ENCODE measurements at regions not wholly inside any gene's neighbourhood (a gene's known extent, or its start where the extent isn't known, plus 50 kb on each side); places are given as distances from the start of the nearest gene placed in this dataset.

GRCh38 chr18:45227001-45227742 lies 388.1 kb upstream of the SLC14A2 start:
- H3K27me3 ChIP-seq (ENCODE audit: control insufficient read depth in 1 of 2, insufficient read depth in 2 of 2, low read length in 1 of 2), result no peaks in the 10 kb centered on the region
- no peaks in the 10 kb centered on the region for H3K36me3 ChIP-seq (ENCODE audit: control insufficient read depth in 1 of 2, insufficient read depth in 2 of 2, low read length in 1 of 2)
- WGBS, 2 donors, result 95 to 97% methylated on average over 1 of the region's 1 CpG
- intact Hi-C loops (cut with DNase I), result no loop called here
- no peak overlapping the region for H3K4me3 ChIP-seq (ENCODE audit: low read length in 2 of 2)
- no peak for DNase-seq
- no peak for ATAC-seq (ENCODE audit: low FRiP score)
- H3K27ac ChIP-seq (ENCODE audit: low read depth in 1 of 2, low read length in 2 of 2), result no peak overlapping the region
- peaks cover 1% of the 10 kb centered on the region for H3K9me3 ChIP-seq (ENCODE audit: control insufficient read depth, low read length)
- H3K4me1 ChIP-seq (ENCODE audit: control insufficient read depth in 1 of 2, insufficient read depth in 2 of 2, low read length in 2 of 2), result no peaks in the 10 kb centered on the region

GRCh38 chr18:45228796-45229388 lies 386.4 kb upstream of the SLC14A2 start:
- no peak for ATAC-seq (ENCODE audit: low FRiP score)
- no peaks in the 10 kb centered on the region for H3K27me3 ChIP-seq (ENCODE audit: control insufficient read depth in 1 of 2, insufficient read depth in 2 of 2, low read length in 1 of 2)
- H3K4me3 ChIP-seq (ENCODE audit: low read length in 2 of 2), result no peak overlapping the region
- peaks cover 1% of the 10 kb centered on the region for H3K9me3 ChIP-seq (ENCODE audit: control insufficient read depth, low read length)
- H3K27ac ChIP-seq (ENCODE audit: low read depth in 1 of 2, low read length in 2 of 2), result no peak overlapping the region
- no peaks in the 10 kb centered on the region for H3K4me1 ChIP-seq (ENCODE audit: control insufficient read depth in 1 of 2, insufficient read depth in 2 of 2, low read length in 2 of 2)
- intact Hi-C loops (cut with DNase I), result no loop called here
- WGBS, 2 donors, result 75 to 79% methylated on average over 7 of the region's 7 CpGs
- no peaks in the 10 kb centered on the region for H3K36me3 ChIP-seq (ENCODE audit: control insufficient read depth in 1 of 2, insufficient read depth in 2 of 2, low read length in 1 of 2)
- no peak for DNase-seq

GRCh38 chr18:45231617-45232016 lies 383.7 kb upstream of the SLC14A2 start:
- Histone ChIP-seq H3K4me1 (ENCODE audit: control insufficient read depth in 1 of 2, insufficient read depth in 2 of 2, low read length in 2 of 2) (no peaks in the 10 kb centered on the region), H3K27ac (ENCODE audit: low read depth in 1 of 2, low read length in 2 of 2) (no peak overlapping the region), H3K9me3 (ENCODE audit: control insufficient read depth, low read length) (peaks cover 1% of the 10 kb centered on the region), H3K27me3 (ENCODE audit: control insufficient read depth in 1 of 2, insufficient read depth in 2 of 2, low read length in 1 of 2) (no peaks in the 10 kb centered on the region), H3K36me3 (ENCODE audit: control insufficient read depth in 1 of 2, insufficient read depth in 2 of 2, low read length in 1 of 2) (no peaks in the 10 kb centered on the region), H3K4me3 (ENCODE audit: low read length in 2 of 2) (no peak overlapping the region)
- intact Hi-C loops (cut with DNase I), result no loop called here
- 91 to 93% methylated on average over 1 of the region's 1 CpG for WGBS, 2 donors
- no peak for ATAC-seq (ENCODE audit: low FRiP score)
- no peak for DNase-seq

- no peak for DNase-seq
- intact Hi-C loops (cut with DNase I), result no loop called here
- WGBS, 2 donors, result 83 to 85% methylated on average over 2 of the region's 2 CpGs
Measured at GRCh38 chr18:45232061-45232460, 383.2 kb upstream of the SLC14A2 start.

GRCh38 chr18:45236676-45237075 lies 378.6 kb upstream of the SLC14A2 start:
- Histone ChIP-seq H3K4me1 (ENCODE audit: control insufficient read depth in 1 of 2, insufficient read depth in 2 of 2, low read length in 2 of 2) (no peaks in the 10 kb centered on the region), H3K4me3 (ENCODE audit: low read length in 2 of 2) (no peak overlapping the region), H3K27ac (ENCODE audit: low read depth in 1 of 2, low read length in 2 of 2) (no peak overlapping the region), H3K27me3 (ENCODE audit: control insufficient read depth in 1 of 2, insufficient read depth in 2 of 2, low read length in 1 of 2) (no peaks in the 10 kb centered on the region), H3K9me3 (ENCODE audit: control insufficient read depth, low read length) (no peaks in the 10 kb centered on the region), H3K36me3 (ENCODE audit: control insufficient read depth in 1 of 2, insufficient read depth in 2 of 2, low read length in 1 of 2) (no peaks in the 10 kb centered on the region)
- DNase-seq, result no peak
- intact Hi-C loops (cut with DNase I), result no loop called here
- WGBS, 2 donors, result 34 to 50% methylated on average over 1 of the region's 1 CpG
- no peak for ATAC-seq (ENCODE audit: low FRiP score)

More at GRCh38 chr18:45232061-45232460, 383.2 kb upstream of the SLC14A2 start:
- H3K4me1 ChIP-seq (ENCODE audit: control insufficient read depth in 1 of 2, insufficient read depth in 2 of 2, low read length in 2 of 2), result no peaks in the 10 kb centered on the region
- no peak for ATAC-seq (ENCODE audit: low FRiP score)
- no peaks in the 10 kb centered on the region for H3K27me3 ChIP-seq (ENCODE audit: control insufficient read depth in 1 of 2, insufficient read depth in 2 of 2, low read length in 1 of 2)
- H3K36me3 ChIP-seq (ENCODE audit: control insufficient read depth in 1 of 2, insufficient read depth in 2 of 2, low read length in 1 of 2), result no peaks in the 10 kb centered on the region
- no peak overlapping the region for H3K4me3 ChIP-seq (ENCODE audit: low read length in 2 of 2)
- H3K27ac ChIP-seq (ENCODE audit: low read depth in 1 of 2, low read length in 2 of 2), result no peak overlapping the region
- H3K9me3 ChIP-seq (ENCODE audit: control insufficient read depth, low read length), result peaks cover under 1% of the 10 kb centered on the region

- H3K9me3 ChIP-seq (ENCODE audit: control insufficient read depth, low read length), result no peaks in the 10 kb centered on the region
- no peak for DNase-seq
- H3K4me1 ChIP-seq (ENCODE audit: control insufficient read depth in 1 of 2, insufficient read depth in 2 of 2, low read length in 2 of 2), result no peaks in the 10 kb centered on the region
- H3K27me3 ChIP-seq (ENCODE audit: control insufficient read depth in 1 of 2, insufficient read depth in 2 of 2, low read length in 1 of 2), result no peaks in the 10 kb centered on the region
- no peak overlapping the region for H3K4me3 ChIP-seq (ENCODE audit: low read length in 2 of 2)
- no peak overlapping the region for H3K27ac ChIP-seq (ENCODE audit: low read depth in 1 of 2, low read length in 2 of 2)
- no peak for ATAC-seq (ENCODE audit: low FRiP score)
- intact Hi-C loops (cut with DNase I), result no loop called here
- WGBS, 2 donors, result 89 to 91% methylated on average over 7 of the region's 7 CpGs
- no peaks in the 10 kb centered on the region for H3K36me3 ChIP-seq (ENCODE audit: control insufficient read depth in 1 of 2, insufficient read depth in 2 of 2, low read length in 1 of 2)
Measured at GRCh38 chr18:45237343-45238098, 377.8 kb upstream of the SLC14A2 start.

- no peaks in the 10 kb centered on the region for H3K9me3 ChIP-seq (ENCODE audit: control insufficient read depth, low read length)
- H3K4me1 ChIP-seq (ENCODE audit: control insufficient read depth in 1 of 2, insufficient read depth in 2 of 2, low read length in 2 of 2), result peaks cover 3 to 11% of the 10 kb centered on the region in 2 donors
- H3K4me3 ChIP-seq (ENCODE audit: low read length in 2 of 2), result no peak overlapping the region
- intact Hi-C loops (cut with DNase I), result loop anchor here in 1 of 2 donors (10.0 kb wide), 2 partner anchors 394 to 556 kb away; partner anchors contain the start of gene SETBP1
- no peak overlapping the region for H3K27ac ChIP-seq (ENCODE audit: low read depth in 1 of 2, low read length in 2 of 2)
- no peak for DNase-seq
- 97% methylated on average over 3 of the region's 3 CpGs for WGBS, 2 donors
- no peaks in the 10 kb centered on the region for H3K27me3 ChIP-seq (ENCODE audit: control insufficient read depth in 1 of 2, insufficient read depth in 2 of 2, low read length in 1 of 2)
- no peak for ATAC-seq (ENCODE audit: low FRiP score)
- no peaks in the 10 kb centered on the region for H3K36me3 ChIP-seq (ENCODE audit: control insufficient read depth in 1 of 2, insufficient read depth in 2 of 2, low read length in 1 of 2)
Measured at GRCh38 chr18:45241271-45241670, 374.0 kb upstream of the SLC14A2 start.

GRCh38 chr18:45241982-45242565 lies 373.2 kb upstream of the SLC14A2 start:
- Histone ChIP-seq H3K27me3 (ENCODE audit: control insufficient read depth in 1 of 2, insufficient read depth in 2 of 2, low read length in 1 of 2) (no peaks in the 10 kb centered on the region), H3K9me3 (ENCODE audit: control insufficient read depth, low read length) (no peaks in the 10 kb centered on the region), H3K36me3 (ENCODE audit: control insufficient read depth in 1 of 2, insufficient read depth in 2 of 2, low read length in 1 of 2) (no peaks in the 10 kb centered on the region), H3K4me3 (ENCODE audit: low read length in 2 of 2) (no peak overlapping the region), H3K4me1 (ENCODE audit: control insufficient read depth in 1 of 2, insufficient read depth in 2 of 2, low read length in 2 of 2) (peaks cover 3 to 11% of the 10 kb centered on the region in 2 donors), H3K27ac (ENCODE audit: low read depth in 1 of 2, low read length in 2 of 2) (no peak overlapping the region)
- DNase-seq (no peak), ATAC-seq (ENCODE audit: low FRiP score) (no peak)
- intact Hi-C loops (cut with DNase I), result loop anchor here in 1 of 2 donors (10.0 kb wide), 2 partner anchors 393 to 557 kb away; partner anchors contain the start of gene SETBP1
- WGBS, 2 donors, result 91 to 93% methylated on average over 8 of the region's 8 CpGs

All from aorta (tissue), 5 donors.